Brain microvascular endothelial cell (primary cell): ENCODE measurements at regions not wholly inside any gene's neighbourhood (a gene's known extent, or its start where the extent isn't known, plus 50 kb on each side); places are given as distances from the start of the nearest gene placed in this dataset.

ENCODE experiments used
- DNase-seq: peaks from one replicate; pipeline ENCODE4 v3.0.0-alpha.2; 2020
- H3K27ac ChIP-seq: fragments of 250-450 bp; sonication (Bioruptor Pico); 2 replicates; pipeline ENCODE4 v1.5.1; 2020; ENCODE audit warnings: mild to moderate bottlenecking, moderate library complexity
- H3K27me3 ChIP-seq: fragments of 250-450 bp; sonication (Bioruptor Pico); replicated peaks from 2 replicates; pipeline ENCODE4 v1.5.1; 2020; ENCODE audit warnings: mild to moderate bottlenecking
- H3K36me3 ChIP-seq: fragments of 250-450 bp; sonication (Bioruptor Pico); replicated peaks from 2 replicates; pipeline ENCODE4 v1.5.1; 2020; ENCODE audit warnings: mild to moderate bottlenecking
- H3K4me3 ChIP-seq: 2 replicates; pipeline ENCODE4 v1.5.1; 2011; ENCODE audit warnings: low read depth, mild to moderate bottlenecking, control low read depth, low read length, moderate library complexity
- in situ Hi-C: cut with HindIII; loops from 2 replicates; pipeline ENCODE4 v1.10.0; 2017; ENCODE audit warnings: low sequenced_read_pairs, low pct_ligation_motif_present
- TF ChIP-seq, protein P1 (sequence below): IDR thresholded peaks from 2 replicates; pipeline ENCODE4 v1.5.1; 2011; ENCODE audit warnings: low read depth, mild to moderate bottlenecking, moderate library complexity, low read length, control low read depth, inconsistent platforms; ENCODE audit errors: missing control alignments

DNA sequence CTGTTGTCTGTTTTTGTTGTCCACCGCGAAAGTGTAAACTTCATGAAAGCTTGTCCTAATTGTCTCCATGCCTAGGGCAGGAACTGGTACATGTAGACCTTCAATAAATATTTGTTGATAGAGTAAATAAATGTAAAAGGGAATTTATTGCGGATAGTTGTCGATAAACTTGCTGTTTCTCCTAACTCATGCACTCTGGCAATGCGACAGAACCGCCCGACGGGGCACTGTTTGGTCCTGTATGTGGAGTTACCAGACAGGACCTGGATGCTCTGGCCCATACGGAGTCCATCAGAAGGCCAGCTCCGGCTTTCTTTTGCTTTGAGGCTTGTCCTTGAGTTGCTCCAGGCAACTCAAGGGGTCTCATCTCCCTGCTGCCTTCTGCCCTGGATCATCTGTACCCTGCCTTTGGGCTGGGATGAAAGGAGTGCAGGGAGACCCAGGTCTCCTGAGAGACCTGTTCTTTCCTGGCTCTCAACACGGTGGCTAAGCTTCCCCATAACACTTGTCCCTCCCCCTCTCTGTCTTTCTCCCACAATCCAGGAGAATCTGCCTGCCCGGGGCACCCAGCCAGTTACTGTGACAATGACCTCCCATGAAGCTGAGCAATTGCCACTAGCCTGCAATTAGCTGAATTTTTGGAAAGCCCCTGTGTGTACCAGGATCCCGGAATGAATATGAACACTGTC is 149.5 kb upstream of the PTCH1 start:
- Histone ChIP-seq H3K4me3 (no peak overlapping the region), H3K27ac (no peak overlapping the region), H3K36me3 (no peaks in the 10 kb centered on the region), H3K27me3 (peaks cover 4% of the 10 kb centered on the region)
- no peak for DNase-seq
- in situ Hi-C loops = no loop called here
- TF ChIP-seq, protein P1, sequence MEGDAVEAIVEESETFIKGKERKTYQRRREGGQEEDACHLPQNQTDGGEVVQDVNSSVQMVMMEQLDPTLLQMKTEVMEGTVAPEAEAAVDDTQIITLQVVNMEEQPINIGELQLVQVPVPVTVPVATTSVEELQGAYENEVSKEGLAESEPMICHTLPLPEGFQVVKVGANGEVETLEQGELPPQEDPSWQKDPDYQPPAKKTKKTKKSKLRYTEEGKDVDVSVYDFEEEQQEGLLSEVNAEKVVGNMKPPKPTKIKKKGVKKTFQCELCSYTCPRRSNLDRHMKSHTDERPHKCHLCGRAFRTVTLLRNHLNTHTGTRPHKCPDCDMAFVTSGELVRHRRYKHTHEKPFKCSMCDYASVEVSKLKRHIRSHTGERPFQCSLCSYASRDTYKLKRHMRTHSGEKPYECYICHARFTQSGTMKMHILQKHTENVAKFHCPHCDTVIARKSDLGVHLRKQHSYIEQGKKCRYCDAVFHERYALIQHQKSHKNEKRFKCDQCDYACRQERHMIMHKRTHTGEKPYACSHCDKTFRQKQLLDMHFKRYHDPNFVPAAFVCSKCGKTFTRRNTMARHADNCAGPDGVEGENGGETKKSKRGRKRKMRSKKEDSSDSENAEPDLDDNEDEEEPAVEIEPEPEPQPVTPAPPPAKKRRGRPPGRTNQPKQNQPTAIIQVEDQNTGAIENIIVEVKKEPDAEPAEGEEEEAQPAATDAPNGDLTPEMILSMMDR = no peak

GRCh38 chr9:95653246-95653645 is 136.5 kb upstream of the PTCH1 start:
- no peaks in the 10 kb centered on the region for H3K36me3 ChIP-seq
- no peaks in the 10 kb centered on the region for H3K27me3 ChIP-seq
- TF ChIP-seq, protein P1 = no peak
- H3K4me3 ChIP-seq = no peak overlapping the region
- no peak overlapping the region for H3K27ac ChIP-seq
- in situ Hi-C loops = no loop called here
- DNase-seq = no peak

DNA sequence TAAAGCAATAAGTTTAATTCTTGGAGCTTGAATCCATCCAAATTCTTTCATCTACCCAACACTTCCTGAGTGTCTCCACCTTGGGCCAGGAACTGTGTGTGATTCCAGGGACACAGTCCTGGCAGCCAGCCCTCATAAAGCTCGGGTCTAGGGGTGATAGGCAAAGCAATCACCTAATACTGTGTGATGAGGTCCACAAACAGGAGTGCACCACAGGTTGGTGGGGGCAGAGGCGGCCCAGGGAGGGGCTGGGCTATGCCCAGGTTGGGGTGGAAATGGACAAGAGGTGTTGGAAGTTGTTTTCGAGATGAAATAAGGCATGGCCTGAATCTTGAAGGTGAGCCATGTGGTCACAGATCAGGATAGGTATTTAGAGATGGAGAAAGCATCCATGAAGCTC is 133.9 kb upstream of the PTCH1 start:
- in situ Hi-C loops = no loop called here
- Histone ChIP-seq H3K27me3 (no peaks in the 10 kb centered on the region), H3K36me3 (no peaks in the 10 kb centered on the region), H3K4me3 (no peak overlapping the region), H3K27ac (no peak overlapping the region)
- TF ChIP-seq, protein P1 = no peak
- DNase-seq = no peak

DNA sequence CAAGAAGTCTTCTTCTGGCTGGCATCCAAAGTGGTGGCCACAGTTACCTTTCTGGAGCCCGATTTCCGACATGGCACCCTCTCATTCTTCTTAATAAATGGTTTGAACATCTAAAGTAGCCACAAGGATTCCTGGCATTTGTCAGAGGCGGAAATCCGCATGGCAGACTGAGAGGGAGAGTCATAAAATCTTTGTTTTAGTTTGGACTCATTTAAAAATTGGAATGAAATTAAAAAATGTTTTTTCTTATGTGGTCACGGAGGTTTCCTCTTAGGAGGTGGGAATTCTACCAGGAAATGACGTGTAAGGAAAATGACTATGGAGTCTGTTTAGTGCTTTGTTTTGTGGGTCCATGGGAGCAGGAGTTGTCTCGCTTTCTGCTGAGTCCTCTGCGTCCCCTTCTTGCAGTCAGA is 133.0 kb upstream of the PTCH1 start:
- Histone ChIP-seq H3K36me3 (no peaks in the 10 kb centered on the region), H3K4me3 (no peak overlapping the region), H3K27ac (no peak overlapping the region), H3K27me3 (no peaks in the 10 kb centered on the region)
- TF ChIP-seq, protein P1 = no peak
- in situ Hi-C loops = no loop called here
- no peak for DNase-seq

GRCh38 chr9:95648225-95648624 is 131.5 kb upstream of the PTCH1 start:
- Histone ChIP-seq H3K4me3 (no peak overlapping the region), H3K27ac (no peak overlapping the region), H3K36me3 (no peaks in the 10 kb centered on the region), H3K27me3 (no peaks in the 10 kb centered on the region)
- no peak for DNase-seq
- TF ChIP-seq, protein P1 = no peak
- in situ Hi-C loops = no loop called here

GRCh38 chr9:95645992-95646391 is 129.2 kb upstream of the PTCH1 start:
- peak; percentile 16 for DNase-seq
- TF ChIP-seq, protein P1 = no peak

More at GRCh38 chr9:95645992-95646391, 129.2 kb upstream of the PTCH1 start:
- H3K27ac ChIP-seq = no peak overlapping the region
- no peak overlapping the region for H3K4me3 ChIP-seq
- H3K27me3 ChIP-seq = no peaks in the 10 kb centered on the region
- H3K36me3 ChIP-seq = no peaks in the 10 kb centered on the region
- in situ Hi-C loops = no loop called here
